C4-2B (cell line): ENCODE measurements at regions not wholly inside any gene's neighbourhood (a gene's known extent, or its start where the extent isn't known, plus 50 kb on each side); places are given as distances from the start of the nearest gene placed in this dataset.

Experiments used
- ZFX ChIP-seq: fragments of 450-650 bp; IDR thresholded peaks from 2 replicates; pipeline ENCODE4 v1.6.1; 2017
- TF ChIP-seq, protein P1 (sequence below): fragments of 450-650 bp; conservative IDR thresholded peaks from 2 replicates; pipeline ENCODE4 v1.5.1; 2017; ENCODE audit warnings: mild to moderate bottlenecking

DNA sequence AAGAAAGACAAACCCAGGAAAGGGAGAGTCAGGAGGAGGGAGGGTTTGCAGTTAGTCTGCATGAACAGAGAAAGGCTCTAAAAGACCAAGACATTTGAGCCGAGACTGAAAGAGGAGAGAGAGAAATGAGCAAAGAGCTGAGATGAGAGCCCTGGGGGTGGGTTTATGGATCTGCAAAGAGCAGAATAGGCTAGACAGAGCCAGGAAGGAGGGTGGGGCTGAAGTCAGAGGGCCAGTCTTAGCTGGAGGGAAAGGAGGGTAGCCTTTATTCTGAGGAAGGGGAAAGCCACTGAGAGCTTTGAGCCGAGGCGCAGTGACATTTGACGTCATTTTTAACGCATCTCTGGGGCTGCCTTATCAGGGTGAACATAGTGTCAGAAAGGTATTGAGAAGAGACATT is 85.7 kb upstream of the CDH13 start:
- TF ChIP-seq, protein P1, sequence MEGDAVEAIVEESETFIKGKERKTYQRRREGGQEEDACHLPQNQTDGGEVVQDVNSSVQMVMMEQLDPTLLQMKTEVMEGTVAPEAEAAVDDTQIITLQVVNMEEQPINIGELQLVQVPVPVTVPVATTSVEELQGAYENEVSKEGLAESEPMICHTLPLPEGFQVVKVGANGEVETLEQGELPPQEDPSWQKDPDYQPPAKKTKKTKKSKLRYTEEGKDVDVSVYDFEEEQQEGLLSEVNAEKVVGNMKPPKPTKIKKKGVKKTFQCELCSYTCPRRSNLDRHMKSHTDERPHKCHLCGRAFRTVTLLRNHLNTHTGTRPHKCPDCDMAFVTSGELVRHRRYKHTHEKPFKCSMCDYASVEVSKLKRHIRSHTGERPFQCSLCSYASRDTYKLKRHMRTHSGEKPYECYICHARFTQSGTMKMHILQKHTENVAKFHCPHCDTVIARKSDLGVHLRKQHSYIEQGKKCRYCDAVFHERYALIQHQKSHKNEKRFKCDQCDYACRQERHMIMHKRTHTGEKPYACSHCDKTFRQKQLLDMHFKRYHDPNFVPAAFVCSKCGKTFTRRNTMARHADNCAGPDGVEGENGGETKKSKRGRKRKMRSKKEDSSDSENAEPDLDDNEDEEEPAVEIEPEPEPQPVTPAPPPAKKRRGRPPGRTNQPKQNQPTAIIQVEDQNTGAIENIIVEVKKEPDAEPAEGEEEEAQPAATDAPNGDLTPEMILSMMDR, result no peak
- TF ChIP-seq ZFX, result no peak
